Activated T-cell treated with anti-CD3 and anti-CD28 coated beads, Interleukin-2, amount 50 U/mL, for 72 hours (primary cell): ENCODE measurements at regions not wholly inside any gene's neighbourhood (a gene's known extent, or its start where the extent isn't known, plus 50 kb on each side); places are given as distances from the start of the nearest gene placed in this dataset.

Source experiments
- ATAC-seq, 2 donors: fragments of 150-1000 bp; cut with Tn5 transposase; replicated peaks in 1 of 2; 2 replicates each; pipeline ENCODE4 v1.10.0; 2021; ENCODE audit warnings: moderate library complexity in 2 of 2, mild to moderate bottlenecking in 1 of 2
- DNase-seq, 2 donors: peaks; one replicate each; pipeline ENCODE4 v3.0.0; 2021 to 2022; ENCODE audit warnings: mixed read lengths in 1 of 2
- H3K27ac Mint-ChIP-seq: one replicate; pipeline ENCODE4 v1.8.0; 2022; ENCODE audit warnings: mild to moderate bottlenecking, moderate library complexity, mixed read lengths
- H3K27me3 Mint-ChIP-seq: one replicate; pipeline ENCODE4 v1.8.0; 2022; ENCODE audit warnings: low read depth, mixed read lengths
- H3K36me3 Mint-ChIP-seq, 2 donors: one replicate each; pipeline ENCODE4 v1.8.0; 2022; ENCODE audit warnings: mixed read lengths in 2 of 2, mild to moderate bottlenecking in 1 of 2; ENCODE audit not compliant: insufficient read depth in 2 of 2
- H3K4me1 Mint-ChIP-seq: one replicate; pipeline ENCODE4 v1.8.0; 2022; ENCODE audit warnings: low read depth, mixed read lengths
- H3K4me3 Mint-ChIP-seq, 2 donors: one replicate each; pipeline ENCODE4 v1.8.0; 2022; ENCODE audit warnings: mild to moderate bottlenecking in 2 of 2, mixed read lengths in 2 of 2, moderate library complexity in 2 of 2
- H3K9me3 Mint-ChIP-seq, 2 donors: one replicate each; pipeline ENCODE4 v1.8.0; 2022; ENCODE audit warnings: mixed read lengths in 2 of 2

DNA sequence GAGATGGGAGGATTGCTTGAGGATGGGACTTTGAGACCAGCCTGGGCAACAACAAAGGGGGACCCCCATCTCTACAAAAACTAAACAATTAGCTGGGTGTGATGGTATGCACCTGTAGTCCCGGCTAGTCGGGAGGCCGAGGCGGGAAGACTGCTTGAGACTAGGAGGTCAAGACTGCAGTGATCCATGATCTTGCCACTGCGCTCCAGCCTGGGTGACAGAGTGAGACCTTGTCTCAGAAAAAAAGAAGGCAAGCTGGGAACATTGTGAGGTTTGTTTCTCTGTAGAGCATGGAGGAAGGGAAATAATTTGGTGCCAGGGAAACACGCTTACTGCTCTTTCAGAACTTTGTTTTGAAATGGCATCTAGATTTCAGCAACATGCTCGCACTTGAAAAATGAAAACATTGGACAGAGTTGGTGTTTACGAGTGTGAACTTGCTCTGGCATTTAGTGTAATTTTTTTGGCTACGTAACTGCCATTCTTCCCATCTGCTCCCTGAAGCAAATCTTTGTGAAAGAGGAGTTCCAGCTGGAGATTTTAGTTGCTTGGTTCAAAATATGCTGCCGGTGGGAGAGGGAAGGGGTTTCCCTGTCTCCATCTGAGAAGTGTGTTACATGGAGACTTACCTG lies 125.6 kb upstream of the DLX2 start:
- Mint-ChIP-seq H3K9me3 (no peaks in the 10 kb centered on the region), H3K4me1 (peaks cover 29% of the 10 kb centered on the region), H3K27ac (no peak overlapping the region), H3K4me3 (no peak overlapping the region), H3K36me3 (peaks cover 0 to 1% of the 10 kb centered on the region in 2 donors), H3K27me3 (peaks cover 4% of the 10 kb centered on the region)
- DNase-seq, result no peak
- ATAC-seq, result no peak

- DNase-seq (no peak), ATAC-seq (no peak)
- H3K4me3 Mint-ChIP-seq, result no peak overlapping the region
- peaks cover 0 to 1% of the 10 kb centered on the region in 2 donors for H3K36me3 Mint-ChIP-seq
- H3K4me1 Mint-ChIP-seq, result peaks cover 24% of the 10 kb centered on the region
- H3K27ac Mint-ChIP-seq, result no peak overlapping the region
- peaks cover 12% of the 10 kb centered on the region for H3K27me3 Mint-ChIP-seq
- no peaks in the 10 kb centered on the region for H3K9me3 Mint-ChIP-seq
Observed at GRCh38 chr2:172229125-172229524, 126.4 kb upstream of the DLX2 start.

DNA sequence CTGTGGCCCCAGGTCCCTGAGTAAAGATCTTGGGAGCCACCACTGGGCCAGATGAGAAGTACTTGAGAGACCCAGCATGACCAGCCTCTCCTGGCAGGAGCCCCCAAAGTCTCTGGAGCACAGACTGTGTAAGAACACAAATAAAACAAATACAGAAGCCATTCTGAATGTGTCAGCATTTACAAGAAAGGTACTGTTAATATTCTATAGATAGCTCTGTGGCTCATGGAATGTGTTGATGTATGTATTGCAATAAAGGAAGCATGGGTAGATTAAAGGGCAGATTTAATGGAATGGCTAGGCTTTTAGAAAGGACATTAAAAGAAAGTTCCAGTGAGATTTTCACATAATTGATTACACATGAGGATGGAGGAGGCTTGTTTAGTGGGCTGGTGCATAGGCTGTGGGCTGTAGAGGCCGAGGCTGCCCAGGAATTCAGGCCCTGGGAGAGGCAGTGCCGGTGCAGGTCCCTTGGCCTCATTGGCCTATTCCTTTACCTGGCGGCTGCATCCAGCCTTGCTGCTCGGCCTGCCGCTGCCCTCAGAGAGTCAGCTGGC lies 127.7 kb upstream of the DLX2 start:
- no peaks in the 10 kb centered on the region for H3K36me3 Mint-ChIP-seq
- no peaks in the 10 kb centered on the region for H3K9me3 Mint-ChIP-seq
- no peak overlapping the region for H3K27ac Mint-ChIP-seq
- H3K4me3 Mint-ChIP-seq, result no peak overlapping the region
- peaks cover 25% of the 10 kb centered on the region for H3K27me3 Mint-ChIP-seq
- ATAC-seq (no peak), DNase-seq (no peak)
- peaks cover 24% of the 10 kb centered on the region for H3K4me1 Mint-ChIP-seq

DNA sequence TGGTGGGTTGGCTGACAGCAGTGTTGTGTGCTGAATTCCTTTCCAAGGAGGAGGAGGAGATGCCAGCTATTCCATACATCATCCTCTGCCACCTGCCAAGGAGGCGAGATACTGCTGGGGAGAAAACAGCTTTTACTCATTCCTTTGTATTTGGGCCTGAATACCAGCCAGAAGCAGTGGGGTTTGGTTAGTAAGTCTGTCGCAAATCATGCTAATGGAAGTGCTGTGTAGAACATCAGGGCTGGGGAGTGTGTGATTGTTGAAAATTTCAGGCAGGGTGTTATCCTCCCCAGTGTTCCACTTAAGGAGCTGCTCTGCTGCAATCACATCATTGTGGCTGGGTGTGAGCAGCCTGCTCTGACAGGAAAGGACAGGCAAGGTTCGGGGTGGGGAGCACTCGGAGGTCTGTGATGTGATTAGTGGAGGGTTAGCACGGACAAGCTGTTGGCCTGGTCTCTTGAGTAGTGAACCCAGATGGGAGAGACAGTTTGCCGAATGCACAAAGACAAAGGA lies 128.2 kb upstream of the DLX2 start:
- DNase-seq (no peak), ATAC-seq (no peak)
- Mint-ChIP-seq H3K36me3 (no peaks in the 10 kb centered on the region), H3K27me3 (peaks cover 29% of the 10 kb centered on the region), H3K27ac (no peak overlapping the region), H3K4me1 (peaks cover 29% of the 10 kb centered on the region), H3K9me3 (no peaks in the 10 kb centered on the region), H3K4me3 (no peak overlapping the region)

GRCh38 chr2:172231508-172231907 lies 128.8 kb upstream of the DLX2 start:
- no peaks in the 10 kb centered on the region for H3K36me3 Mint-ChIP-seq
- ATAC-seq, result peak in 1 of 2 donors; percentile 50
- no peak for DNase-seq
- no peak overlapping the region for H3K27ac Mint-ChIP-seq
- H3K4me3 Mint-ChIP-seq, result no peak overlapping the region
- peaks cover 35% of the 10 kb centered on the region for H3K27me3 Mint-ChIP-seq
- H3K9me3 Mint-ChIP-seq, result no peaks in the 10 kb centered on the region
- peaks cover 34% of the 10 kb centered on the region for H3K4me1 Mint-ChIP-seq

DNA sequence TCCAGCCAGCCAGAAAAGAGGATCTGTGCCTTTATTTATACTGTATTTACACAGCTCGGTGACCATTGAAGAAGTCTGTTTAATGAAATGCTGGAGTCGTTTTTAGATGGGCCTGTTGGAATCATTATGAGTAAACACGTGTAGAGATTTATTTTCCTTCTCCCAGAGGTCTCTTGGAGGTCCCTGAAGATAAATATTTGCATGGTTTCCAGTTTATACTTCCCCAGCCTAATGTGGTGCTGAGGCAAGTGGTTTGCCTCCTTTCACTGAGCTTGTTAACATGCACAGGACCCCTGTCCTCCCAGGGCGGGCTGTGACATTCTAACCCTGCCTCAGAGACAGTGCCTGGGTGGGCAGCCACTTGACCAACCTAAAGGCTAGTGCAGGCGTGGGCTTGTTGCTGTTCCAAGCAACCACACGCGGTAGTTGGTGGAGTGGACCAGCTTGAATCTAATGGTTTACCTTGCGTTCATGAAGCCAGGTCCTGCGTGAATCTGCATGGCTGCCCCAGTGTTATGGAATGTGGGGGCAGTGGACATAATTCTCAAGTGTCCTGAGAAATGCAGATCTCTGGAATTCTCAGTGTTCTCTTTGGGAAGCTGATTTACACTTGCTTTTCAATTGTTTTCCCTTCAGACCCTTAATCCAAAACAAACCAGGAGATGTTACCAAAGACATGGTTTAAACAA lies 130.2 kb upstream of the DLX2 start:
- Mint-ChIP-seq H3K4me3 (no peak overlapping the region), H3K4me1 (peaks cover 34% of the 10 kb centered on the region), H3K36me3 (no peaks in the 10 kb centered on the region), H3K27me3 (peaks cover 44% of the 10 kb centered on the region), H3K27ac (no peak overlapping the region), H3K9me3 (no peaks in the 10 kb centered on the region)
- no peak for ATAC-seq
- no peak for DNase-seq

GRCh38 chr2:172233987-172234715 lies 131.5 kb upstream of the DLX2 start:
- Mint-ChIP-seq H3K4me3 (peak overlapping the region; percentile 88 to 91), H3K27me3 (peaks cover 52% of the 10 kb centered on the region), H3K27ac (no peak overlapping the region), H3K9me3 (no peaks in the 10 kb centered on the region), H3K4me1 (peaks cover 34% of the 10 kb centered on the region), H3K36me3 (no peaks in the 10 kb centered on the region)
- no peak for ATAC-seq
- no peak for DNase-seq

DNA sequence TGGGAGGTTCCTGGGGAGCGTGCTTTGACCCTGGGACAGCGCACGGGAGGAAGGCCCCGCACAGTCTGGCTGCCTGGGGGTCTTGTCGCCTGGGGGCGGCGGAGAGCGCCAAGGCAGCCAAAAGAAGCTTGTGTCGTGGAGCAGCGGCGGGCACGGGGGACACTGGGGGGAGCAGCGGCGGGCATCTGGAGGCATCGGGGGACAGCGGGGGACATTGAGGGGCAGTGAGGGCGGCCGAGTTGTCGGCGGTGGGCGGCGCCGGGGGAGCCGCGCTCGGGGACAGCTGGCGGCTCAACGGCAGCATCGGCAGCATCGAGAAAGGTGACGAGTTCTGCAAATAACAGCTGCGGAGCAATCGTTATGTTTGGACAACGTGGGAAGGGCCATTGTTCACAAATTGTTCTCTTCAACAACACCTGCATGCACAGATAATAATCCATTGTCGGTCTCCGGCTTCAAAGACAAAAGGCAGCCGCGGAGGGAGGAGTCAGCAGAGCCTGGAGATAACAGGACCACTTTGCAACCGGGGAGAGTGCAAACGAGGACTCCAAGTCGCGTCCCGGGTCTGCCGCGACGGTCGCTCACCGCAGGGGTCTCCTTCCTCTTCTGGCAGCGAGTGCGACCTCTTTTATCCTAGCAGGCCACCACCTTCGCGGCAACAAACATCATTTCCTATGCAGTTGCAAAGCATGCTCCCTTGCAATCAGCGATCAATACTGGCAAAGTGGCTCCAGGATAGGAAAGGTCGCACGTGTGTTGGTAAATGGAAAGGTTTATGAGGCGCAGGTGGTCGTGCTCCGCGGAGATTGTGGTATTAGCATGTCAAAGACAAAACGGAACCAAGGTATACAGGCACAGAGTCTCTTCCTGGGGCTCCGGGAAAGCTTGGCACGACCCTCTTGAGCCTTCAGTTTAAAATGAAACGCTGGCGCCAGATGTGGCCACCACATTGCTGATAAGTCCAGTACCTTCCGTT lies 132.3 kb upstream of the DLX2 start:
- H3K36me3 Mint-ChIP-seq, result no peaks in the 10 kb centered on the region
- peak; percentile 70 to 73 for ATAC-seq
- H3K9me3 Mint-ChIP-seq, result no peaks in the 10 kb centered on the region
- H3K4me3 Mint-ChIP-seq, result peak overlapping the region; percentile 88 to 91
- H3K4me1 Mint-ChIP-seq, result peaks cover 34% of the 10 kb centered on the region
- no peak overlapping the region for H3K27ac Mint-ChIP-seq
- H3K27me3 Mint-ChIP-seq, result peaks cover 52% of the 10 kb centered on the region
- peak; percentile 13 to 40 for DNase-seq

DNA sequence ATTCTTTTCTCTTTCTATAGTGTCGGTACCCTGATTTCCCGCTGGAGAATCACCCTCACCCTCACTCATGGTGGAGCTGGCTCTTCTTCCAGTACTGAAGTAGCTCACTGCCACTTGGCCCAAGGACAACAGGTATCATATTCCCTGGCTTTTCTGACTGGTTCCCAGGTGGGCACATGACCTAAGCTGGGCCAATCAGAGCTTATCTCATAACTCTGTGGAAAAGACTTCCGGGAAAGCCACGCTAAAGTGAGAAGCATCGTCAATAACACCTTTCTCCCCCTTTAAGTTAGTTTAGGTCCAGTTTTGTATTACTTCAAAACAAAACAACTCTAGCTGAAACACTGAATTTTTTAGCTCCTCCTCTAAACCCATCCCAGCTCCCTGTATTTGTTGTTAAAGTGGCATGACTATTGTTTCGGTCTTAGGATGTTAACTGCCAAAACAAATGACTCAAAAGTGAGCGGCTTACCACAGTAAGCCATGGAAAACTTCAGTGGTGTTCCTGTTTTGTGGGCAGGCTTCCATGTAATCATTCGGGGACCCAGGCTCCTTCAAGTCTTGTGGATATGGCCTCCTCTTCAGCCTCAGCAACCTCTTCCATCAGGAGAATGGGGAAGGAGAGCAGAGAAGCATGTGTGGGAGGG lies 137.4 kb upstream of the DLX2 start:
- ATAC-seq, result no peak
- Mint-ChIP-seq H3K27ac (no peak overlapping the region), H3K27me3 (peaks cover 31% of the 10 kb centered on the region), H3K36me3 (no peaks in the 10 kb centered on the region), H3K9me3 (no peaks in the 10 kb centered on the region), H3K4me1 (peaks cover 23% of the 10 kb centered on the region), H3K4me3 (no peak overlapping the region)
- no peak for DNase-seq

- H3K27me3 Mint-ChIP-seq, result peaks cover 21% of the 10 kb centered on the region
Observed at GRCh38 chr2:172241222-172241621, 138.5 kb upstream of the DLX2 start.

GRCh38 chr2:172242471-172242870 lies 139.8 kb upstream of the DLX2 start:
- Mint-ChIP-seq H3K36me3 (peaks cover 2 to 3% of the 10 kb centered on the region in 2 donors), H3K27me3 (peaks cover 8% of the 10 kb centered on the region), H3K4me1 (peaks cover 20% of the 10 kb centered on the region), H3K9me3 (peaks cover 2 to 6% of the 10 kb centered on the region in 2 donors), H3K4me3 (no peak overlapping the region), H3K27ac (no peak overlapping the region)
- ATAC-seq, result no peak
- no peak for DNase-seq

More at GRCh38 chr2:172241222-172241621, 138.5 kb upstream of the DLX2 start:
- ATAC-seq (no peak), DNase-seq (no peak)
- no peak overlapping the region for H3K27ac Mint-ChIP-seq
- H3K4me1 Mint-ChIP-seq, result peaks cover 11% of the 10 kb centered on the region
- no peaks in the 10 kb centered on the region for H3K36me3 Mint-ChIP-seq
- no peaks in the 10 kb centered on the region for H3K9me3 Mint-ChIP-seq
- no peak overlapping the region for H3K4me3 Mint-ChIP-seq

GRCh38 chr2:172242961-172243360 lies 140.3 kb upstream of the DLX2 start:
- no peak for ATAC-seq
- no peak for DNase-seq
- Mint-ChIP-seq H3K27ac (no peak overlapping the region), H3K4me3 (no peak overlapping the region), H3K27me3 (peaks cover 7% of the 10 kb centered on the region), H3K9me3 (peaks cover 2 to 7% of the 10 kb centered on the region in 2 donors), H3K36me3 (peaks cover 2 to 3% of the 10 kb centered on the region in 2 donors), H3K4me1 (peaks cover 24% of the 10 kb centered on the region)
